ENCODE measurements at regions not wholly inside any gene's neighbourhood (a gene's known extent, or its start where the extent isn't known, plus 50 kb on each side); places are given as distances from the start of the nearest gene placed in this dataset.
"Not testable (repeated sequence)": the region's sequence is repeated elsewhere in the genome, so short reads cannot be mapped to it uniquely, and the experiment has no call there.

GRCh38 chr18:10142496-10143160 is 228.8 kb downstream of the VAPA start:
- Mint-ChIP-seq H3K27me3 (no peaks in the 10 kb centered on the region), H3K4me3 (no peak overlapping the region), H3K36me3 (no peaks in the 10 kb centered on the region), H3K27ac (no peak overlapping the region), H3K4me1 (no peaks in the 10 kb centered on the region), H3K9me3 (no peaks in the 10 kb centered on the region)
- no peak for ATAC-seq

GRCh38 chr18:10143596-10143995 is 229.8 kb downstream of the VAPA start:
- Mint-ChIP-seq H3K36me3 (no peaks in the 10 kb centered on the region), H3K27ac (no peak overlapping the region), H3K4me1 (no peaks in the 10 kb centered on the region), H3K4me3 (no peak overlapping the region), H3K9me3 (no peaks in the 10 kb centered on the region), H3K27me3 (no peaks in the 10 kb centered on the region)
- no peak for ATAC-seq

GRCh38 chr18:10145546-10145945 is 231.7 kb downstream of the VAPA start:
- no peaks in the 10 kb centered on the region for H3K4me1 Mint-ChIP-seq
- no peak overlapping the region for H3K4me3 Mint-ChIP-seq

GRCh38 chr18:10147226-10147625 is 233.4 kb downstream of the VAPA start:
- Mint-ChIP-seq H3K9me3 (peaks cover 3% of the 10 kb centered on the region), H3K4me1 (no peaks in the 10 kb centered on the region), H3K36me3 (no peaks in the 10 kb centered on the region), H3K27ac (no peak overlapping the region), H3K4me3 (no peak overlapping the region), H3K27me3 (no peaks in the 10 kb centered on the region)
- no peak for ATAC-seq

More at GRCh38 chr18:10145546-10145945, 231.7 kb downstream of the VAPA start:
- no peaks in the 10 kb centered on the region for H3K36me3 Mint-ChIP-seq
- no peaks in the 10 kb centered on the region for H3K9me3 Mint-ChIP-seq
- no peak for ATAC-seq
- no peaks in the 10 kb centered on the region for H3K27me3 Mint-ChIP-seq
- no peak overlapping the region for H3K27ac Mint-ChIP-seq

- Mint-ChIP-seq H3K27me3 (no peaks in the 10 kb centered on the region), H3K27ac (no peak overlapping the region), H3K36me3 (no peaks in the 10 kb centered on the region), H3K4me1 (no peaks in the 10 kb centered on the region), H3K4me3 (no peak overlapping the region), H3K9me3 (peaks cover 3% of the 10 kb centered on the region)
- no peak for ATAC-seq
Measured at GRCh38 chr18:10147752-10148151, 233.9 kb downstream of the VAPA start.

GRCh38 chr18:10148189-10148929 is 234.5 kb downstream of the VAPA start:
- Mint-ChIP-seq H3K36me3 (no peaks in the 10 kb centered on the region), H3K4me3 (no peak overlapping the region), H3K27ac (no peak overlapping the region), H3K27me3 (no peaks in the 10 kb centered on the region), H3K9me3 (peaks cover 3% of the 10 kb centered on the region), H3K4me1 (no peaks in the 10 kb centered on the region)
- no peak for ATAC-seq

- peaks cover 3% of the 10 kb centered on the region for H3K9me3 Mint-ChIP-seq
- no peaks in the 10 kb centered on the region for H3K4me1 Mint-ChIP-seq
- H3K27me3 Mint-ChIP-seq: no peaks in the 10 kb centered on the region
- H3K27ac Mint-ChIP-seq: no peak overlapping the region
- H3K36me3 Mint-ChIP-seq: no peaks in the 10 kb centered on the region
- no peak for ATAC-seq
- H3K4me3 Mint-ChIP-seq: no peak overlapping the region
Measured at GRCh38 chr18:10149768-10150556, 236.1 kb downstream of the VAPA start.

- ATAC-seq, H3K4me1 Mint-ChIP-seq, H3K36me3 Mint-ChIP-seq, H3K27me3 Mint-ChIP-seq, H3K4me3 Mint-ChIP-seq, H3K9me3 Mint-ChIP-seq, H3K27ac Mint-ChIP-seq: not testable (repeated sequence)
Measured at GRCh38 chr18:10150576-10150975, 236.8 kb downstream of the VAPA start.

GRCh38 chr18:10152475-10152874 is 238.7 kb downstream of the VAPA start:
- no peak for ATAC-seq
- no peaks in the 10 kb centered on the region for H3K4me1 Mint-ChIP-seq
- no peaks in the 10 kb centered on the region for H3K27me3 Mint-ChIP-seq
- no peaks in the 10 kb centered on the region for H3K36me3 Mint-ChIP-seq
- H3K9me3 Mint-ChIP-seq: peaks cover 3% of the 10 kb centered on the region
- no peak overlapping the region for H3K4me3 Mint-ChIP-seq
- H3K27ac Mint-ChIP-seq: no peak overlapping the region

GRCh38 chr18:10153924-10154752 is 240.3 kb downstream of the VAPA start:
- Mint-ChIP-seq H3K4me3 (no peak overlapping the region), H3K27ac (no peak overlapping the region), H3K4me1 (no peaks in the 10 kb centered on the region), H3K9me3 (peaks cover 3% of the 10 kb centered on the region), H3K36me3 (no peaks in the 10 kb centered on the region), H3K27me3 (no peaks in the 10 kb centered on the region)
- no peak for ATAC-seq

GRCh38 chr18:10157706-10158105 is 243.9 kb downstream of the VAPA start:
- Mint-ChIP-seq H3K4me3 (no peak overlapping the region), H3K27me3 (no peaks in the 10 kb centered on the region), H3K36me3 (no peaks in the 10 kb centered on the region), H3K4me1 (no peaks in the 10 kb centered on the region), H3K9me3 (no peaks in the 10 kb centered on the region), H3K27ac (no peak overlapping the region)
- ATAC-seq: no peak

- Mint-ChIP-seq H3K4me1 (no peaks in the 10 kb centered on the region), H3K27ac (no peak overlapping the region), H3K36me3 (no peaks in the 10 kb centered on the region), H3K27me3 (no peaks in the 10 kb centered on the region), H3K9me3 (no peaks in the 10 kb centered on the region), H3K4me3 (no peak overlapping the region)
- no peak for ATAC-seq
Measured at GRCh38 chr18:10160251-10160650, 246.4 kb downstream of the VAPA start.

GRCh38 chr18:10161315-10161714 is 247.5 kb downstream of the VAPA start:
- Mint-ChIP-seq H3K4me1 (no peaks in the 10 kb centered on the region), H3K27me3 (no peaks in the 10 kb centered on the region), H3K4me3 (no peak overlapping the region), H3K27ac (no peak overlapping the region), H3K36me3 (no peaks in the 10 kb centered on the region), H3K9me3 (no peaks in the 10 kb centered on the region)
- ATAC-seq: no peak

- Mint-ChIP-seq H3K27me3 (no peaks in the 10 kb centered on the region), H3K4me3 (no peak overlapping the region), H3K4me1 (no peaks in the 10 kb centered on the region), H3K9me3 (no peaks in the 10 kb centered on the region), H3K27ac (no peak overlapping the region), H3K36me3 (no peaks in the 10 kb centered on the region)
- no peak for ATAC-seq
Measured at GRCh38 chr18:10162340-10162739, 248.5 kb downstream of the VAPA start.

Measured in stimulated activated memory B cell treated with anti-CD40 and anti-IgM and Interleukin-4, amounts not matched to agents 10 μg/mL and 1 μg/mL and 100 μg/mL, for 72 hours (primary cell).